KG1 (cell line): ENCODE measurements at regions not wholly inside any gene's neighbourhood (a gene's known extent, or its start where the extent isn't known, plus 50 kb on each side); places are given as distances from the start of the nearest gene placed in this dataset.

ENCODE experiments used
- DNase-seq: peaks from one replicate; lab custom pipeline; 2025; lab: John Stamatoyannopoulos, UW

DNA sequence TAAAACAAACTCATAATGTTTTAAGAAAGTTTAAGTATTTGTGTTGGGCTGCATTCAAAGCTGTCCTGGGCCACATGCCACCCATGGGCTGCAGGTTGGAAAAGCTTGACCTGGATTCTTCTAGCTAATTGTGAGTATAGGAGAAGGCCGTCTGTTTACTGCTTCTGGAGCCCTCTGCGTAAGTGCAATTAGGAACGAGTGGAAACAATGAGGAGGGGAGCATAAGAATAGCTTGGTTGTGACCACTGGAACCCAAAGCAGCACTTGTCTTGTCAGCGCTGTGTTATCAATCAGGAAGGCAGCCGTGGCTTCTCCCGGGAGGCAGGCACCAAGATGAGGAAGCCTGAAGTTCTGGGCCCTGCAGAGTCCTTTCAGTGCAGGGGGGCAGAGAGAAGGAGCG lies 110.4 kb upstream of the MBNL2 start:
- no peak for DNase-seq

DNA sequence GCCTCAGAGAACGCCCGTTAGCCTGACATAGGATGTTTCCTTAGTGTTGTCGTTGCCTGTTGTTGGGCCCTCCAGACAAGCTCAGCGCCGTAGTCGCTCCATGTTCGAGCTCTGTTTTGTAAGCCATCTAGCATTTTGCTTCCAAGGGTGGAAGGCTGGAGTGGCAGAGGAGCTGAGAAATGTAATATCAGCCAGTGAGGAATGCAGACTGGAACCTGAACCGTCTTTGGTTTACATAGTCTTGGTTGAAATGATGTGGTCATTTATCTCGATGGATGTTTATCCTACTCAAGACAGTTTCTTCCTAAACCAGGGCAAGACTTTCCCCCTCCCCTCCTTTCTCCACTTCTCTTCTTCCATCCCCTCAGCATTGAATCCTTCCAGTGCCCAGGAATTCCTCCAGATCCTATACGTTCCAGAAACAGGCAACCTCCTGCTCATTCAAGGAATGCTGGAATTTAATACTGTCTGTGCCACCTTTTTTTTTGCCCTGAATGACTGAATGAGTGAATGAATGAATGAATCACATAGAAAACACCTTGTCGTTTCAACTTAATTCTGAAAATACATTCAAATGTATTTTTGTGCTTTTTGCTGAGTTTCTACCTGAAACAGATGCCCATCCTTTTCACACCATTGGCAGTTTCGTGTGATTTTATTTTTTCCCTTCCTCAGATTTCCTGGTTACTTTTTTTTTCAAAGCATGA lies 109.5 kb upstream of the MBNL2 start:
- no peak for DNase-seq

- no peak for DNase-seq
Observed at GRCh38 chr13:97113231-97114001, 108.7 kb upstream of the MBNL2 start.

DNA sequence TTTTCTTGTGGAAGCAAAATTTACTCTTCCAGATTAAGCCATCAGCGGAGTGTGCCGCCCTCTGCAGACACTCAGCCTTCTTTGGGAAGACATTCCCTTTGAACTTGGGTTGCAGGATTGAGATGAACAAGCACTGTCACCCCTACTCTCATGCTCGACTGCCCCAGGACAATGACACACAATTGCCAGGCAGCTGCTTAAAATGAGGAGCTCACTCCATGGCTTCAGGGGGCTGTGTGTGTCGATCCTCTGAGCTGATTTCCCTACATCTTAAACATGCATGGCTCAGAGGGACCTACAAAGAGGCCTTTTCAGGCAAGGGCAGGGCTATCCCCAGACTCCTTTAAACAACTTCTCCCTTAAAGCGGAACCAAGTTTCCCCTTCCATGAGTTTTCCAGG lies 107.5 kb upstream of the MBNL2 start:
- no peak for DNase-seq

- DNase-seq, result no peak
Observed at GRCh38 chr13:97116754-97117153, 105.4 kb upstream of the MBNL2 start.

DNA sequence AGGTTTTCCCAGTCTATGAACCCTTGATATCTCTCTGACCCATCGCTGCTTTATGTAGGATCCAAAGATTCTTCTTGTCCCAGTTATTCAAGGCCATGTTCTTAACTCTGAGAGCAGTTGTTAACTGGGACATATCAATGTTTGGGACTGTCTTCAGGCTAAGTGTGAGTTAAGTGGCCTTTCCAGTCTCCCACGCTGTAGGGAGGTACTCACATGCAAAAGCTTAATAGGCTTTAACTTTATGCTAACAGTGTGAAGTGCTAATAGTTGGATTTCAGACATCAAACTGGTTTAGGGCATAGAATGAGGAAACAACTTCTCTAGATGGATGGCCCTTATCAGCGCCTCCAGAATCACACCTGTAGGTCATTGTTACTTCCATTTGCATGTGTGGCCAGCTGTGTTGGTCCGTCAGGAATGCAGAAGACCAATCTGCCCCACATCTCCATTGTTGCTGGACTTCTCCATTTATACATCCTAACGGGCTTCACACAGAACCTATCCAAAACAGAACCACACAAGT lies 104.7 kb upstream of the MBNL2 start:
- DNase-seq, result no peak

GRCh38 chr13:97119943-97120342 lies 102.2 kb upstream of the MBNL2 start:
- DNase-seq, result no peak

DNA sequence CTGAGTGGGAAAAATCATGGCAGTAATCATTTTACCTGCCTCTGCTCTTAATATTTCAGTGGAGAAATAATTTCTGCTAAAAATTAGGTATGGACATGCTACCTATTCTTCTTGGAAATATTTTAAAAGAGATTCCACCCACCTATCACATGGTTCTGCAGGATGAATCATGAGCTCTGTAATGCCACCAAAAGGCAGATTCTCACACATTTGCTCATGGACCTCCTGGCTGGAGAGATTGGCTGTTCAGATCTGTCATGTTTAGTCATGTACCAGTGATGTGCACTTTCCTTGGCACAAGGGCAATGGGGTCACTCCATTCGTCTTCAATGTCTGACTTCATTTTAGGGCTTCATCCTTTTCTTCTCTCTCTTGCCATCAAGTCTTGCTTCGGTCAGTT lies 101.8 kb upstream of the MBNL2 start:
- no peak for DNase-seq

DNA sequence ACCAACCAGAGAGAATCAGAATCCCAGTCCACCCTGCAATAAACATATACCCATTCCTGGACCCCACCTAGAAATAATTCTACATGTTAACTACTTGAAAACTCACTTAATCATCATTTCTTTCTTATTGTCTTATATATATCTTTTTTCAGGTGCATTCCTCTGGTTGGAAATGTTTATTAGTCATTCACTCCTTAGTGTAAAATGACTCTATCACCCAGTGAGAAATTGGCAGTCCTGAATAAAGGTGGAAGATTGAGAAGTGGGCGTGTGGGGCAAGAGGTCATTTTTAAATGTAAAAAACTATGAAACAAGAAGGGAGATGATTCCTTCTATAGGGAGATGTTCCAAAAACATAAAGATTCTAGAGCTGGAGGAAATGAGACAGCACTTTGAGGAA lies 101.2 kb upstream of the MBNL2 start:
- no peak for DNase-seq

DNA sequence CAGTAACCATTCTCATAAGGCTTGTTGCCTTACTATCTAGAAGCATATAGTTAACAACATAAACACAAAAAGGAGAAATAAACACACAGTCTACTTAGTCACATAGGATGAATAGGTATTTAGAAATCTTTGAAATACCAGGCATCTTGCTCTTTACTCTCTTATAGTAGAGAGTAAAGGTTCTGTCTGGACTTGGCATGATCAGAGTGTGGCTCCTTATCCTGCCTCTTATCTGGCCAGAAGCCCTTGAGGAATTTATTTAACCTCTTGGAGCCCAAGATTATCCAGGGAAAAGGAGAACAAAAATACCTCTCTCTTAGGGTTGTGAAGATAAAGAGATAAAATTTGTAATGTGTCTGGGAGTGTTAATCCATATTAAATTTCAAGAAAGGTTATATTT lies 100.2 kb upstream of the MBNL2 start:
- no peak for DNase-seq

DNA sequence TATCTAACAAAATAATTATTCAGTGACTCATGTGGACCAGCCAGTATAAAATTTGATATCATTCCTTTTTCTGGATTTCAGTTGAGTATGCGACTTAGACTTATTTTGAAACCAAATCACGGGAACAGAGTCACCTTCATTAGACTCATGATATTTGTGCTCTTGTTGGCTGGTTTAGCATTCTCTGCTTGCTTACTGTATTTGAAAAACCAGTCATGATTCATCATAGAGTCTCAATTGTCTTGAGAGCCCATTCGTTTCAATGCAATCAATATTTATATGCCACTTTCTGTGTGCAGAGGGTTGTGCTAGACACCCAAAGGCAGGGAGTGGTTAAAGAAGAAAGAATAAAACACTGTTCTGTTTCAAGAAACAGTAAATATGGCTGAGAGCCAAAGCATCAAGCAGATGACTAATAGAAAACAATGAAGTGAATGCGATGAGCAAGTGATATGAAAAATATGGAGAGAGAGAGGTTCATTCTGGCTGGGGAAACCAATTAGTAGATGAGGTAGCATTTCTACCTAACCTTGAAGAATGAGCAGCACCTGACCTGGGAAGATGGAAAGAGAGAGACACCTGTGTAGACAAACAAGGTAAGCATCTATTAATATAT lies 99.6 kb upstream of the MBNL2 start:
- DNase-seq, result no peak

DNA sequence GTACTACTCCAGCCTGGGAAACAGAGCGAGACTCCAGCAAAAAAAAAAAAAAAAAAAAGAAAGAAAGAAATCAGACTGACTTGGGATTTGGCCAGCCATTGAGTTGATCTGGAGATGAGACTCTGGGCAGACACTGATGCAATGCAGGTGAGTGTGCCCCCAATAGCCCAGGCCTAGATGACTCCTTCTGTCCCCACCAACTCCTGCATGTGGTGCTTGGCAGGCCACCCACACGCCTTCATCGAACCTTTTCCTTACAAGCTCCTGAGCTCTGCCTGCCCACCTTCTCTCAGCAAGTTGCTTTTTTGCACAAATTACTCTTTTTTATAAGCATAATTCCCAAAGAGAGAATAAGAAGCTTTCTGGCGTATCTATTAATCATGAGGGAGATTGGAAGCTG lies 97.9 kb upstream of the MBNL2 start:
- no peak for DNase-seq

DNA sequence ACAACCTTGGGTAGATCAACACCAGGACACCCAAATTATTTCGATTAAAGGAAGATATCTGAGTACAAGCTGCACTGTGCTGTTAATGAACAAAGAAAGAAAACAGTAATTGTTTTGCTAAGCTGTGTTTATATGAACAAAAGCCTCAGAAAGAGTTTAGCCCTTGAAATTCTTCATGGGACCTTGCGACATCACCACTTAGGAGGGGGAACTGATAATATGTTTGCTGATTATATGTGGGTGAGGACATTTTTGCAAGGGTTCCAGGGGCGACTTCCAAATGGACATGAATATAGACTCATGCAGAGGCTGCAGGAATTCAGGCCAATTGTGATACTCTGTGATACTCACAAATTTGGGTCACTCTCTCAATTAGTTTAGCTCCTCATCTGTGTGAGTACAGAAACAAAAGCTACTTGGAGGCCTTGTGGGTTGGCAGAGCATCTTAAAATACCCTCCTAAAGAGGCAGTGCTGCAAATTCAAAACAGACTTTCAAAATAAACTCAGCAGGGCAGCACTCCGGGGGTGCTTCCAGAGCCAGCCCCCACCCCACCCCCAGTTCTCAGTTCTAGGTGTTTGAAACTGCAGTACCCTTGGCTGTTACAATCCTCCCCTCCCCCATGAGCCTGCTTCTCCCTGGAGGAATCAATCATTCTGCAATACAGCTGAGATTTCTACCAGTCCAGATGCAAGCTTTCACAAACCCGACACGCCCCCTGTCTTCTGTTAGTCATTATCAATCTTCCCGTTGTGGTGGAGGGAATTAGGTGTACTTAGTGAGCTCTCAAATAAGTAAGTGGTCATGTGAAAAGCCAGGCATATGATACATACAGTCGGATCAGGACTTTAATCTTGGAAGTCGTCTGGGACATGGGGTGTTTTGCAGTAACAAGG lies 97.0 kb upstream of the MBNL2 start:
- DNase-seq, result no peak

DNA sequence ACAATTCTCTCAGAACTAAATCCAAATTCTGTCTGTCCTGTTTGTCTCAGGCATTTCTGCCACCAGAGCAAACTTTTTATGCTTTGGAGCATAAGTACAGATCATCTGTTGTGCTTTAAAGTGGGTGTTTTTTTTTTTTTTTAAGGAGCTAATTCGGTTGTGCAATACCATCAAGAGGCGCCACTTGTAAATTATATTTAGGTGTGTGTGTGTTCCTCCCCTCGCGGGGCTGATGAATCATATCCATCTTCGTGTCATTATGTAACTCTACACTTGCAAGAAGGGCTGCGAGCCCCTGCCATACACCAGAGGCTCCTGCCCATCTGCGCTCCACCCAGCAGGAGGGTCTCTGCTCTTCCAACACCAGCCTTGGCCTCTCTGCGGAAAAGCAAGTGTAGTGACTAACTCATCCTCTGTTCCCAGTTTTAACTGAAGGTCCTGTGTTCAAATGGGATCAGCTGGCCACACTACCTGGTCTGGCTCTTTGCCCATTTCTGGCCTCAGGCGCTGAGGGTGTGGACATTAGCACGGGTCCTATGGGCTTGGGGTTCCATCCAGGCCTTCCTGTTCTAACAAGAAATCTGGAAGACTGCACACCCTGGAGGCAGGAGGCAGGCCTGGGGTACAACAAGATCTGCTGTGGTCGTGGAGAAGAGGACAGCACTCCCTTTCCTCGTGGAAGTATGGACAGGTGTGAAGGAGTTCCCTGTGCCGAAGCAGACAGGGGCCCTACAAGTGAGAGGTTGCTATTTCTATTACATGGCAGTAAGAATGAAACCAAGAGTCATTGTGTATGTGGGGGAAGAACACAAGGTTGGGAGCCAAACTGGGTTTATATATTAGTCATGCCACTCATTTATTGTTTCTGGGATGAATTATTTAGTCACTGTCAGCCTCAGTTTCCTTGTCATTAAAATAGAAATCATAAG lies 96.1 kb upstream of the MBNL2 start:
- DNase-seq, result no peak

GRCh38 chr13:97127842-97128241 lies 94.3 kb upstream of the MBNL2 start:
- no peak for DNase-seq

GRCh38 chr13:97130190-97130589 lies 91.9 kb upstream of the MBNL2 start:
- no peak for DNase-seq

DNA sequence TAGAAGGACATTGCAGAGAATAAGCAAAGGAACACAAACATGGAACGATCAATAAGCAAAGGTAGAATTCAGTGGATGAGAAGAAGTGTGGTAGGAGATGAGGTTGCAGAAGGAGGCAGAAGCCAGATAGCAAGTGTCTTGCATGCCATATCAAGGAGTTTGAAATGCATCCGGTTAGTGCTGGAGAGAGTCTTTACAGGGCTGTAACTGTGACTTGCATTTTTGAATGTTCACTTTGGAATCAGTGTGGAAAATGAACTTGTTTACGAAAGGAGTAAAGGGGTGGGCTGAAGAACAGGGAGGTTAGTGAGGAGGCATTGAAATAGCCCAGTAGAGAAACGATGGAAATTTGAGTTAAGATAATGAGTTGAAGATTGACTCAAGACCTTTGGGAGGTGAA lies 90.7 kb upstream of the MBNL2 start:
- no peak for DNase-seq

DNA sequence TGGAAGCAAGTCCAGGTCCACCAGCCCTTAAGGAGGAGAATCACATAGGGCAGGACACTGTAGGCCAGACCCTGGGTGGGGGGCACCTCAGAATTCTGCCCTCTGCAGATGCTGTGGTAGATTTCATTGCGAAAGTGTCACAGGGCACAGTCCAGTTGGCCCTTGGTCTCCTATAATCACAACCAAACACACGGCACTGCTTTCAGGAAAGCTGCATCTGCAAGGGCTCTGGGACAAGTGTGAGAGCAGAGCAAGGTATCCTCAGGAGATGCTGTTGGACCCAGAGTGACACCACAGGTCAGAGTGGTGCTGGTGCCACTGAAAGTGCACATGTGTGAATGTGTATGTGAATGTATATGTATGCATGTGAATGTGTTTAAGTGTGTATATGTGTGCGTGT lies 88.6 kb upstream of the MBNL2 start:
- no peak for DNase-seq

DNA sequence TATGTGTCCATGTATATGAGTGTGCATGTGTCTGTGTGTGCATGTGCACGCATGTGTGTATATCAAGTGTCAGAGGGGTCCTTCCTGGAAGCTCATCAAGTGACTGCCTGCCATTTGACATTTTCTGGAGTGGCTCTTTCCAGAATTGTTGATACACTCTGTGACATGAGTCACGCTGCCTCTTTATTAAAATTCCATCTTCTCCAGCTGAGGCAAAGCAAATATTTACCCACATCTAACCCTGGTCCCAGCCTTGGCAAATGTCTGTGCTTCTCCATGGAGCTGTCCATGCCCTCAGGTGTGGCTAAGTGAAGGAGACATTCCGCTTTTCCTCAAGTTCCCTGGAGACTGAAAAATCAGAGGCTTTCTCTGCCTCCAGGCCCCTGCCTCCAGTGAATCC lies 88.2 kb upstream of the MBNL2 start:
- no peak for DNase-seq

- DNase-seq, result no peak
Observed at GRCh38 chr13:97134364-97135095, 87.6 kb upstream of the MBNL2 start.
